ENCODE measurements at regions not wholly inside any gene's neighbourhood (a gene's known extent, or its start where the extent isn't known, plus 50 kb on each side); places are given as distances from the start of the nearest gene placed in this dataset.

DNA sequence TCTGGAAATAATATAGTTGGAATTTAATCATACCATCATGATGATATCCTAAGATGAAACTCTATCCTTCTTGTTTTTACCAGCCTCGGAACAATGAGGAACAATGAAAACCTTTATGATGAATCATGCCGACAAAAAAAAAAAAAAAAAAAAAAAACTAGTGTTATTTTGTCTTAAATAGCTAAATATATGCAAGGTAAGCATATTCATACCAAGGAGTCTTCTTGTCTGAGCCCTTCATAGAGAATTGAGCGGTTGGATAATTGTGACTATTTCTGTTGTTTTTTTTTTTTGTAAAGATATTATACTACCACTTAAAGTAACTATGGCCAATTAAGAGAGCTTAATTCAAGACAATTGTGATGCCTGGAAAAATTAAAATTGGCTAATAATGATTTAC is 244.0 kb upstream of the PCDH9 start:
- TF ChIP-seq, protein P1, sequence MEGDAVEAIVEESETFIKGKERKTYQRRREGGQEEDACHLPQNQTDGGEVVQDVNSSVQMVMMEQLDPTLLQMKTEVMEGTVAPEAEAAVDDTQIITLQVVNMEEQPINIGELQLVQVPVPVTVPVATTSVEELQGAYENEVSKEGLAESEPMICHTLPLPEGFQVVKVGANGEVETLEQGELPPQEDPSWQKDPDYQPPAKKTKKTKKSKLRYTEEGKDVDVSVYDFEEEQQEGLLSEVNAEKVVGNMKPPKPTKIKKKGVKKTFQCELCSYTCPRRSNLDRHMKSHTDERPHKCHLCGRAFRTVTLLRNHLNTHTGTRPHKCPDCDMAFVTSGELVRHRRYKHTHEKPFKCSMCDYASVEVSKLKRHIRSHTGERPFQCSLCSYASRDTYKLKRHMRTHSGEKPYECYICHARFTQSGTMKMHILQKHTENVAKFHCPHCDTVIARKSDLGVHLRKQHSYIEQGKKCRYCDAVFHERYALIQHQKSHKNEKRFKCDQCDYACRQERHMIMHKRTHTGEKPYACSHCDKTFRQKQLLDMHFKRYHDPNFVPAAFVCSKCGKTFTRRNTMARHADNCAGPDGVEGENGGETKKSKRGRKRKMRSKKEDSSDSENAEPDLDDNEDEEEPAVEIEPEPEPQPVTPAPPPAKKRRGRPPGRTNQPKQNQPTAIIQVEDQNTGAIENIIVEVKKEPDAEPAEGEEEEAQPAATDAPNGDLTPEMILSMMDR (IDR thresholded peaks at IDR 0.05), result no peak
- no peak for TF ChIP-seq POLR2A (IDR thresholded peaks at IDR 0.05)

Measured in heart left ventricle (tissue), 13 donors.